ENCODE measurements at regions not wholly inside any gene's neighbourhood (a gene's known extent, or its start where the extent isn't known, plus 50 kb on each side); places are given as distances from the start of the nearest gene placed in this dataset.

DNA sequence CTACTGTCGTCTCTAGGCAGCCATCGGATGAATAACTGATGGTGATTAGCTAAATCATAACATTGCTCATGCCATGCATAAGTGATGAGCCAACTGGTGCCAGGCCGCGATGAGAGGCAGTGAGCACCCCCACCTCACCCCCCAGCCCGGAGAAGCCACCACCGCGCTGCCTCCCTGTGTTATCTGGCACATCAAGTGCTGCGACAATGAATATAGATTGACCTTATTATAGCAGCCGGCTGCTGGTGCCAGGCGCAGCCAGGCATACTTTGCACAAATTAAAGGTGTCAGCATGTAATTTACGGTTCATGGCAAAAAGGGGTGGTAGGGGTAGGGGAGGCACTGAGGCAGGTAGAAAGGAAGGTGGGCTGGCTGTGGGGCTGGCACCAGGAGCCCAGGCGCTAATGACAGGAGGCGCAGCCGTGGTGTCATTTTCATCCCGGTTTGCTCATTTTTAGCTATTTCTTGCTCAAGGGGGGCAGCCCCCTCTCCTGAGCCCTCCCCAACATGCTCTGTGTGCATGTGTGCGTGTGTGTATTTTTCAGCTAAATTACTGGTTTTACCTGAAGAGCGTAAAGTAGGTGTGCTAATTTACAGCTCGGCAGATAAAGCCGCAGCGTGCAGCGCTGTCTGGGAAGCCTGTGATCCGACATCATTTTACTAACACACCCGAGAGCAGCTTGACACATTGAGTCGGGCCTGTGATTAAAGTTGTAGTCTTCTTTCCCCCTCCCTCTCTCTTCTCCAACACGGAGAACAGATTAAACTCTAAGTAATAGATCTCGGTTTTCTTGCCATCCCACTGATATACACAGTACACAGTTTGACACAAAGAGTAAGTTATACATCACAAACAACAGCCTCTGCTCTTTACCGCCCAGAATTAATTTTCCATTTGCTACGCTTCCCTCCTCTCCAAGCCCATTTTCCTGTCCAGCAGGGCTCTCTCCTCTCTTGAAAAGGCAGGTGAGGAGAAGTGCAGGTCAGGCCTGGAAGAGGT lies 212.3 kb downstream of the RPLP1 start:
- TF ChIP-seq EZH2phosphoT487 (IDR thresholded peaks at IDR 0.05; ENCODE audit: borderline replicate concordance, low read depth) (no peak), RAD21 (IDR thresholded peaks at IDR 0.05; ENCODE audit: low read length) (no peak), SMC3 (IDR thresholded peaks at IDR 0.05; ENCODE audit: low read depth, low read length) (no peak), JUND (IDR thresholded peaks at IDR 0.05) (no peak), EP300 (IDR thresholded peaks at IDR 0.05; ENCODE audit: borderline replicate concordance in 1 of 2, low read depth in 1 of 2, low read length in 1 of 2) (no peak), NRF1 (IDR thresholded peaks at IDR 0.05; ENCODE audit: low read depth, low read length) (no peak), POLR2AphosphoS5 (IDR thresholded peaks at IDR 0.05; ENCODE audit: low read depth, low read length) (no peak), TAF1 (IDR thresholded peaks at IDR 0.05; ENCODE audit: borderline replicate concordance, low read depth, low read length) (no peak), YY1 (IDR thresholded peaks at IDR 0.05; ENCODE audit: low read depth) (no peak)
- TF ChIP-seq, protein P1, sequence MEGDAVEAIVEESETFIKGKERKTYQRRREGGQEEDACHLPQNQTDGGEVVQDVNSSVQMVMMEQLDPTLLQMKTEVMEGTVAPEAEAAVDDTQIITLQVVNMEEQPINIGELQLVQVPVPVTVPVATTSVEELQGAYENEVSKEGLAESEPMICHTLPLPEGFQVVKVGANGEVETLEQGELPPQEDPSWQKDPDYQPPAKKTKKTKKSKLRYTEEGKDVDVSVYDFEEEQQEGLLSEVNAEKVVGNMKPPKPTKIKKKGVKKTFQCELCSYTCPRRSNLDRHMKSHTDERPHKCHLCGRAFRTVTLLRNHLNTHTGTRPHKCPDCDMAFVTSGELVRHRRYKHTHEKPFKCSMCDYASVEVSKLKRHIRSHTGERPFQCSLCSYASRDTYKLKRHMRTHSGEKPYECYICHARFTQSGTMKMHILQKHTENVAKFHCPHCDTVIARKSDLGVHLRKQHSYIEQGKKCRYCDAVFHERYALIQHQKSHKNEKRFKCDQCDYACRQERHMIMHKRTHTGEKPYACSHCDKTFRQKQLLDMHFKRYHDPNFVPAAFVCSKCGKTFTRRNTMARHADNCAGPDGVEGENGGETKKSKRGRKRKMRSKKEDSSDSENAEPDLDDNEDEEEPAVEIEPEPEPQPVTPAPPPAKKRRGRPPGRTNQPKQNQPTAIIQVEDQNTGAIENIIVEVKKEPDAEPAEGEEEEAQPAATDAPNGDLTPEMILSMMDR (IDR thresholded peaks at IDR 0.05): no peak
- TF ChIP-seq, protein P2, sequence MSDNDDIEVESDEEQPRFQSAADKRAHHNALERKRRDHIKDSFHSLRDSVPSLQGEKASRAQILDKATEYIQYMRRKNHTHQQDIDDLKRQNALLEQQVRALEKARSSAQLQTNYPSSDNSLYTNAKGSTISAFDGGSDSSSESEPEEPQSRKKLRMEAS (IDR thresholded peaks at IDR 0.05; ENCODE audit: low read depth): no peak
- TF ChIP-seq, protein P3, sequence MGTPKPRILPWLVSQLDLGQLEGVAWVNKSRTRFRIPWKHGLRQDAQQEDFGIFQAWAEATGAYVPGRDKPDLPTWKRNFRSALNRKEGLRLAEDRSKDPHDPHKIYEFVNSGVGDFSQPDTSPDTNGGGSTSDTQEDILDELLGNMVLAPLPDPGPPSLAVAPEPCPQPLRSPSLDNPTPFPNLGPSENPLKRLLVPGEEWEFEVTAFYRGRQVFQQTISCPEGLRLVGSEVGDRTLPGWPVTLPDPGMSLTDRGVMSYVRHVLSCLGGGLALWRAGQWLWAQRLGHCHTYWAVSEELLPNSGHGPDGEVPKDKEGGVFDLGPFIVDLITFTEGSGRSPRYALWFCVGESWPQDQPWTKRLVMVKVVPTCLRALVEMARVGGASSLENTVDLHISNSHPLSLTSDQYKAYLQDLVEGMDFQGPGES (IDR thresholded peaks at IDR 0.05; ENCODE audit: low read depth, low read length): no peak
- TF ChIP-seq, protein P4, sequence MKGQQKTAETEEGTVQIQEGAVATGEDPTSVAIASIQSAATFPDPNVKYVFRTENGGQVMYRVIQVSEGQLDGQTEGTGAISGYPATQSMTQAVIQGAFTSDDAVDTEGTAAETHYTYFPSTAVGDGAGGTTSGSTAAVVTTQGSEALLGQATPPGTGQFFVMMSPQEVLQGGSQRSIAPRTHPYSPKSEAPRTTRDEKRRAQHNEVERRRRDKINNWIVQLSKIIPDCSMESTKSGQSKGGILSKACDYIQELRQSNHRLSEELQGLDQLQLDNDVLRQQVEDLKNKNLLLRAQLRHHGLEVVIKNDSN (IDR thresholded peaks at IDR 0.05; ENCODE audit: borderline replicate concordance, low read depth): no peak

Data from SK-N-SH (cell line).